ENCODE measurements at regions not wholly inside any gene's neighbourhood (a gene's known extent, or its start where the extent isn't known, plus 50 kb on each side); places are given as distances from the start of the nearest gene placed in this dataset.

- TF ChIP-seq POLR2AphosphoS5 (IDR thresholded peaks at IDR 0.05; ENCODE audit: low read depth, low read length) (no peak), TAF1 (IDR thresholded peaks at IDR 0.05; ENCODE audit: borderline replicate concordance, low read depth, low read length) (no peak)
Observed at GRCh38 chr13:107874456-107874855, 340.9 kb downstream of the LIG4 start (continued).

GRCh38 chr13:107873926-107874325 is 341.4 kb downstream of the LIG4 start:
- no peak overlapping the region for H3K9ac ChIP-seq
- peak overlapping the region in 1 of 2 experiments; percentile 64; a peak in 2 of 4 replicates for H3K27ac ChIP-seq (ENCODE audit: low read depth in 2 of 2, low read length in 1 of 2)
- no peak overlapping the region for H2AFZ ChIP-seq (ENCODE audit: low read depth)
- H3K9me2 ChIP-seq: no peaks in the 10 kb centered on the region
- WGBS (ENCODE audit: low lambda C conversion rate): 60% methylated on average over 5 of the region's 5 CpGs
- peak; percentile 78 for DNase-seq
- H3K4me3 ChIP-seq (ENCODE audit: low read depth in 2 of 2, low read length in 1 of 2): no peak overlapping the region
- ChIA-PET POLR2A (interaction anchor here (0.6 to 1.0 kb wide), 2 partner anchors 23 to 1328 kb away, joined by 4 to 6 read pairs; no protein-coding TSS in a partner anchor), CTCF (interaction anchor here (1.2 to 1.5 kb wide), 5 partner anchors 8 to 663 kb away, joined by 3 to 4 read pairs (median 3); no protein-coding TSS in a partner anchor)
- 0 out of 2 replicates have a peak, but pooled peaks cover 5% of the 10 kb centered on the region for H3K9me3 ChIP-seq
- no peaks in the 10 kb centered on the region for H3F3A ChIP-seq (replicated peaks; ENCODE audit: insufficient read depth)
- H3K36me3 ChIP-seq (replicated peaks in 1 of 2; ENCODE audit: control insufficient read depth in 1 of 2, insufficient read depth in 2 of 2, low read length in 1 of 2): no peaks in the 10 kb centered on the region
- no peaks in the 10 kb centered on the region for H3K27me3 ChIP-seq (ENCODE audit: insufficient read depth)
- no peak for TF ChIP-seq IRF3 (IDR thresholded peaks at IDR 0.05; ENCODE audit: low read depth, low read length)
- TF ChIP-seq RCOR1 (IDR thresholded peaks at IDR 0.05; ENCODE audit: low read length): peak; percentile 51; the same call in 1 of the 2 replicates
- TF ChIP-seq REST (IDR thresholded peaks at IDR 0.05; ENCODE audit: low read depth, low read length): no peak
- peak; percentile 24; the same call in 1 of the 2 replicates for TF ChIP-seq RAD21 (IDR thresholded peaks at IDR 0.05; ENCODE audit: low read length)
- 0 out of 4 replicates have a peak, but pooled peaks of 1 of the 2 experiments have one; percentile 35 for TF ChIP-seq EP300 (IDR thresholded peaks at IDR 0.05; ENCODE audit: borderline replicate concordance in 1 of 2, low read depth in 1 of 2, low read length in 1 of 2)
- no peak for TF ChIP-seq GABPA (IDR thresholded peaks at IDR 0.05; ENCODE audit: low read depth)
- peak; percentile 36 for TF ChIP-seq CHD2 (IDR thresholded peaks at IDR 0.05; ENCODE audit: low read length, partially characterized antibody)
- TF ChIP-seq FOXJ3 (CRISPR knock-in tag; IDR thresholded peaks at IDR 0.05): peak; percentile 56; the same call in 1 of the 2 replicates
- peaks cover 0 to 4% of the 10 kb centered on the region in 2 experiments; a peak in 3 of 4 replicates for H3K4me1 ChIP-seq (ENCODE audit: control insufficient read depth in 1 of 2, insufficient read depth in 2 of 2, low read depth in 1 of 2, low read length in 1 of 2)
- H3K4me2 ChIP-seq: no peak overlapping the region
- H3K79me2 ChIP-seq (ENCODE audit: insufficient read depth): 0 out of 2 replicates have a peak, but pooled peaks cover 3% of the 10 kb centered on the region
- no peaks in the 10 kb centered on the region for H4K20me1 ChIP-seq (ENCODE audit: insufficient read depth)
